MCF 10A (cell line): ENCODE measurements at regions not wholly inside any gene's neighbourhood (a gene's known extent, or its start where the extent isn't known, plus 50 kb on each side); places are given as distances from the start of the nearest gene placed in this dataset.

ENCODE experiments used
- BruUV-seq: library from RNA; stranded (reverse); fragments of 400-500 nt; replicated peaks from 2 replicates; lab custom pipeline; 2021; lab: Mats Ljungman, UMichigan
- CTCF ChIA-PET: fragments of 300-600 bp; sonication (Branson Sonifier 250); formaldehyde crosslinking; extraction: SDS; loops from one replicate; lab custom pipeline; 2021; ENCODE audit warnings: antibody characterized with exemption, inconsistent platforms; lab: Yijun Ruan, JAX
- POLR2A ChIA-PET: fragments of 300-600, 350-650 bp; sonication (Branson Sonifier 250); formaldehyde crosslinking; extraction: SDS; loops from one replicate; lab custom pipeline; 2020; ENCODE audit warnings: antibody characterized with exemption, inconsistent platforms; lab: Yijun Ruan, JAX
- DNase-seq: peaks from one replicate; pipeline ENCODE4 v3.0.0-alpha.2; 2018; ENCODE audit not compliant: unreplicated experiment
- H3K27ac Mint-ChIP-seq: one replicate; pipeline ENCODE4 v1.8.0; 2022; ENCODE audit warnings: mild to moderate bottlenecking, low read depth, mixed read lengths; ENCODE audit not compliant: unreplicated experiment
- H3K27me3 Mint-ChIP-seq: one replicate; pipeline ENCODE4 v1.8.0; 2022; ENCODE audit warnings: mixed read lengths; ENCODE audit not compliant: insufficient read depth, unreplicated experiment
- H3K36me3 Mint-ChIP-seq: one replicate; pipeline ENCODE4 v1.8.0; 2022; ENCODE audit warnings: mild to moderate bottlenecking, moderate library complexity, mixed read lengths; ENCODE audit not compliant: insufficient read depth, unreplicated experiment
- H3K4me1 Mint-ChIP-seq: one replicate; pipeline ENCODE4 v1.8.0; 2022; ENCODE audit warnings: mixed read lengths; ENCODE audit not compliant: insufficient read depth, unreplicated experiment
- H3K4me3 Mint-ChIP-seq: one replicate; pipeline ENCODE4 v1.8.0; 2022; ENCODE audit warnings: mild to moderate bottlenecking, moderate library complexity, mixed read lengths; ENCODE audit not compliant: unreplicated experiment
- H3K9me3 Mint-ChIP-seq: one replicate; pipeline ENCODE4 v1.8.0; 2022; ENCODE audit warnings: mixed read lengths; ENCODE audit not compliant: unreplicated experiment
- CTCF ChIP-seq: fragments of 200-600 bp; IDR thresholded peaks from one replicate; pipeline ENCODE4 v1.8.0; 2022; ENCODE audit warnings: antibody characterized with exemption, mild to moderate bottlenecking; ENCODE audit not compliant: unreplicated experiment
- intact Hi-C: fragments of 100-400 bp; cut with micrococcal nuclease; formaldehyde crosslinking; loops from 2 replicates; pipeline ENCODE4 v1.14.1; 2022

- CTCF ChIA-PET, result interaction anchor here (0.7 kb wide), 1 partner anchor 199 kb away, joined by 3 read pairs; no protein-coding TSS in a partner anchor
- no peak overlapping the region for H3K27ac Mint-ChIP-seq
- H3K36me3 Mint-ChIP-seq, result no peaks in the 10 kb centered on the region
- no peaks in the 10 kb centered on the region for H3K4me1 Mint-ChIP-seq
- intact Hi-C loops, result no loop called here
- no peak for TF ChIP-seq CTCF
- no peaks in the 10 kb centered on the region for H3K9me3 Mint-ChIP-seq
- DNase-seq, result no peak
- BruUV-seq, result no TSS peak
- H3K27me3 Mint-ChIP-seq, result no peaks in the 10 kb centered on the region
- POLR2A ChIA-PET, result no interaction called here
- H3K4me3 Mint-ChIP-seq, result no peak overlapping the region
Observed at GRCh38 chr10:45202242-45202641, 113.2 kb downstream of the OR13A1 start.

GRCh38 chr10:45204954-45205775 lies 110.2 kb downstream of the OR13A1 start:
- Mint-ChIP-seq H3K36me3 (no peaks in the 10 kb centered on the region), H3K4me1 (no peaks in the 10 kb centered on the region), H3K27me3 (no peaks in the 10 kb centered on the region), H3K27ac (no peak overlapping the region), H3K9me3 (peaks cover 13% of the 10 kb centered on the region), H3K4me3 (no peak overlapping the region)
- DNase-seq, result no peak
- ChIA-PET CTCF (interaction anchor here (0.6 to 0.7 kb wide), 2 partner anchors 61 to 296 kb away, joined by 3 to 4 read pairs; no protein-coding TSS in a partner anchor), POLR2A (no interaction called here)
- no peak for TF ChIP-seq CTCF
- no TSS peak for BruUV-seq
- intact Hi-C loops, result no loop called here

DNA sequence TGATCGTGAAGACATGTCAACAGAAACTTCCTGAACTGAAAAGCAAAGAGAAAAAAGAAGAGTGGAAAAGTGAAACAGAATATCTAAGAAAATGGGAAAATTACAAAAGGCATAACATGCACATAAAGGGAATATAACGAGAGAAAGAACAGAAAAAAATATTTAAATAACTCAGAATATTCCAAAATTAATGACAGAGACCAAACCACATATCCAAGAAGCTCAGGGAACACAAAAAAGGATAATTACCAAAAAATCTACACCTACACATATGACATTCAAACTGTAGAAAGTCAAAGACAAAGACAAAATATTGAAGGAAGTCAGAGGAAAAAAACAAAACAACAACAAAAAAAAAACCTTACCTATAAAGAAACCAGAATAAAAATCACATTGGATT lies 105.5 kb downstream of the OR13A1 start:
- Mint-ChIP-seq H3K9me3 (peaks cover 13% of the 10 kb centered on the region), H3K27me3 (no peaks in the 10 kb centered on the region), H3K4me3 (no peak overlapping the region), H3K4me1 (no peaks in the 10 kb centered on the region), H3K36me3 (no peaks in the 10 kb centered on the region), H3K27ac (no peak overlapping the region)
- ChIA-PET POLR2A (interaction anchor here (0.7 kb wide), 1 partner anchor 42 kb away, joined by 3 read pairs; no protein-coding TSS in a partner anchor), CTCF (interaction anchor here (2.2 kb wide), 1 partner anchor 25 kb away, joined by 7 read pairs; no protein-coding TSS in a partner anchor)
- no peak for DNase-seq
- intact Hi-C loops, result no loop called here
- TF ChIP-seq CTCF, result no peak
- BruUV-seq, result no TSS peak

- intact Hi-C loops, result no loop called here
- H3K36me3 Mint-ChIP-seq, result no peaks in the 10 kb centered on the region
- H3K27ac Mint-ChIP-seq, result no peak overlapping the region
- no peak for TF ChIP-seq CTCF
- ChIA-PET CTCF (interaction anchor here (1.2 kb wide), 1 partner anchor 23 kb away, joined by 3 read pairs; no protein-coding TSS in a partner anchor), POLR2A (no interaction called here)
- DNase-seq, result no peak
- no TSS peak for BruUV-seq
- H3K4me1 Mint-ChIP-seq, result no peaks in the 10 kb centered on the region
- H3K27me3 Mint-ChIP-seq, result no peaks in the 10 kb centered on the region
- no peak overlapping the region for H3K4me3 Mint-ChIP-seq
- H3K9me3 Mint-ChIP-seq, result peaks cover 13% of the 10 kb centered on the region
Observed at GRCh38 chr10:45211576-45211975, 103.8 kb downstream of the OR13A1 start.
